ENCODE measurements at regions not wholly inside any gene's neighbourhood (a gene's known extent, or its start where the extent isn't known, plus 50 kb on each side); places are given as distances from the start of the nearest gene placed in this dataset.
A peak's percentile ranks its signal among the peaks of the same experiment; 100 is the strongest.

DNA sequence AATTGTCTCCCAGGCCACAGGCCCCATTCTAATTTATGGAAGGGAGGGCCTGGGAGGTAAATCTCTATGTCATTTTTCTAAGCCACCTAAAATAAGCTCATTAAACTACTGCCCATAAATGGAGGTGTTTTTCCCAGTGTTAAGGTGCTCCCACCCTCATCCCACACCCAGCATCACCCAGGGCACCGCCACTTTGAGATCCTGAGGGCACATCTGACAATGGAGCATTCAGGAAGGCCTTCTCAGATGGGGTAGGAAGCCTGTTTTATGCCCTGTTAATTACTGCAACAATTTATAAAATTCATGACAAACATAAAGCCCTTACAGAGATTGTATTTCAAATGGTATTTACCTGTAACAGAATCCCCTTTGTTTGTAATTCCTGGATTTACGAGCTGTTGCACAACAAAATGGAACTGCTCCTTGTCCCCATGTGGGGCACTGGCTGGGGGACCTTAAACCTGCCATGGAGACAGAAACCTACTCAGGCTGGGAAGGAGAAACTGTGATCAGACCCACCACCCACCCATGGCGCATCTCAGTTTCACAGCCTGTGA is 319.5 kb upstream of the USP24 start:
- no peak overlapping the region for H3K4me3 ChIP-seq (ENCODE audit: low read depth, low read length)
- TF ChIP-seq, protein P1, sequence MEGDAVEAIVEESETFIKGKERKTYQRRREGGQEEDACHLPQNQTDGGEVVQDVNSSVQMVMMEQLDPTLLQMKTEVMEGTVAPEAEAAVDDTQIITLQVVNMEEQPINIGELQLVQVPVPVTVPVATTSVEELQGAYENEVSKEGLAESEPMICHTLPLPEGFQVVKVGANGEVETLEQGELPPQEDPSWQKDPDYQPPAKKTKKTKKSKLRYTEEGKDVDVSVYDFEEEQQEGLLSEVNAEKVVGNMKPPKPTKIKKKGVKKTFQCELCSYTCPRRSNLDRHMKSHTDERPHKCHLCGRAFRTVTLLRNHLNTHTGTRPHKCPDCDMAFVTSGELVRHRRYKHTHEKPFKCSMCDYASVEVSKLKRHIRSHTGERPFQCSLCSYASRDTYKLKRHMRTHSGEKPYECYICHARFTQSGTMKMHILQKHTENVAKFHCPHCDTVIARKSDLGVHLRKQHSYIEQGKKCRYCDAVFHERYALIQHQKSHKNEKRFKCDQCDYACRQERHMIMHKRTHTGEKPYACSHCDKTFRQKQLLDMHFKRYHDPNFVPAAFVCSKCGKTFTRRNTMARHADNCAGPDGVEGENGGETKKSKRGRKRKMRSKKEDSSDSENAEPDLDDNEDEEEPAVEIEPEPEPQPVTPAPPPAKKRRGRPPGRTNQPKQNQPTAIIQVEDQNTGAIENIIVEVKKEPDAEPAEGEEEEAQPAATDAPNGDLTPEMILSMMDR (IDR thresholded peaks at IDR 0.05; ENCODE audit: insufficient read depth, low read length), result no peak
- no peak for DNase-seq (ENCODE audit: low read depth)

DNA sequence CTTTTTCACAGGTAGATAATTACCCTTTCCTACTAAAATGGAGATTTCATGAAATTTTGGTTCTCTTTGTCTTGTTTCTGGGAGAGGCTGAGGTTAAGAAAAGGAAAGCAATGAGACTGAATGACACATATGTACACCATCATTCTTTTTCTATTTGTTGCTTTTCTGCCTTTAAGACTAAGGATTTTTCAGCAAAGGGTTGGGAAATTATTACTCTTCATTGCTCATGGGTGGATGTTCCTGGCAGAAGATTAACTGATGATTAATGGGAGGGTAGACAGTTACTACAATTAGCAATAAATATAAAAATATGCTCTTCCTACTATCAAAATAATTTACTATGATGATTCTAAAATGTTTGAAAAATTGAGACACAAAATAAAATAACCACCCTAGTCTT is 316.5 kb upstream of the USP24 start:
- TF ChIP-seq, protein P1 (IDR thresholded peaks at IDR 0.05; ENCODE audit: insufficient read depth, low read length), result no peak
- no peak overlapping the region for H3K4me3 ChIP-seq (ENCODE audit: low read depth, low read length)
- DNase-seq (ENCODE audit: low read depth), result peak; percentile 16

DNA sequence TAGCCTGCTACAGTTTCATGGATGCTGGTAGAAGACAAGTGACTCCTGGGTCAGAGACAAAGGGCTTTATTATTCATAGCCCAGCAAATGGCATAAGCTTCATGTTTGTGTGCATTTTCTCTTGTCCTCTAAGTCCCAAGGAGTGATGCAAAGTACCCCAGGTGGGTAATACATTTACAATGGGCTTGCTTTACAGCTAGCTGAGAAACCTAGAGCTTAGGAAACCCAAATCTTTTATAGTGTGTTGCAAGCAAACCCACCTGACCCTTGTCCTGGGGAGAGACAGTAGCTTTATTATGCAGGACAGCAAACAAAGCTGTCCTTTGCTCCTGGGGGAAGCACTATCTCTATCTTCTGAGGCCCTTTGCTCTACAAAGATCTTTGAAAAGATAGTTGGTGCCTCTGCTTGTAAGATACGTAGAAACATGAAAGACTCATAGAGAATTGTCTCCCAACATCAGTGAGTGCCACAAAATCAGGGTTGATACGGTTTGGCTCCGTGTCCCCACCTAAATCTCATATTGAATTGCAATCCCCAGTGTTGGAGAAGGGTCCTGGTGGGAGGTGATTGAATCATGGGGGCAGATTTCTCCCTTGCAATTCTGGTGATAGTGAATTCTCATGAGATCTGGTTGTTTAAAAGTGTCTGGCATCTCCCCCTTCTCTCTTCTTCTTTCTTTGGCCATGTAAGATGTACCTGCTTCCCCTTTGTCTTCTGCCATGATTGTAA is 315.8 kb upstream of the USP24 start:
- H3K4me3 ChIP-seq (ENCODE audit: low read depth, low read length), result no peak overlapping the region
- TF ChIP-seq, protein P1 (IDR thresholded peaks at IDR 0.05; ENCODE audit: insufficient read depth, low read length), result no peak
- DNase-seq (ENCODE audit: low read depth), result no peak

DNA sequence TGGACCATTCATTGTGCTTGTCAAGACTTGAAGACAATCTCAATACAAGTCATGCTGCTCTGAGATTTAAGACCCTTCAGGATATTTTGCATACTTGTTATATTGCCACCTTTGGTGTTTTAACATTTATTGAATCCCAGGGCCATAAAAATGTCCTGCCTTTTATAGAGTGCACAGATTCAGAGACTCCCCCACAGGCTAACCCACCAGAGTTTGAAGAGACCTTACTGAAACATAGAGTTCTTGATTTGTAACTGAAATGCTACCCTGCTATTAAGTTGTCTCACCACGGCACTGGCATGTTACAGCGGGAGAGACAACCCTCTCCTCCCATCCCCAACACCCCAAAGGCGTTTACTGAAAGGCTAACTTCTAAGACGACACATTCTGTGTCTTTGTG is 313.9 kb upstream of the USP24 start:
- H3K4me3 ChIP-seq (ENCODE audit: low read depth, low read length), result no peak overlapping the region
- no peak for DNase-seq (ENCODE audit: low read depth)
- TF ChIP-seq, protein P1 (IDR thresholded peaks at IDR 0.05; ENCODE audit: insufficient read depth, low read length), result no peak

DNA sequence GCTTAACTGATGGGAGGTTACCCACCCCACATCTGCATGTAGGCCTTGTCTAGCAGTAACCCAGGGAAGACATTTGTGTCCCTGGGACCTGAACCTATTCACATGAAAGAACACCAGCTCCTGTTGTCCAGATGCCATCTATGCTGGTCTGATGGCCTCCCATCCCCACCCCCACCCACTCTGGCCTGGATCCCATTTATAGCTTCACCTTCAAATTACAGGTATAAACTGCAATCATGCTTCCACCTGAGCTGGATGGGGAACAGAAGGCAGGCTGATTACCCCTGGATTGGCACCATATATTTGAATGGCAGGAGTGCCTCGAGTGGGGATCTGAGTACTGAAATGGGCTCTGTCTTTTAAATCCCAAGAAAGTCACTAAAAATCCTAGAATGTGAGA is 312.7 kb upstream of the USP24 start:
- DNase-seq (ENCODE audit: low read depth), result no peak

DNA sequence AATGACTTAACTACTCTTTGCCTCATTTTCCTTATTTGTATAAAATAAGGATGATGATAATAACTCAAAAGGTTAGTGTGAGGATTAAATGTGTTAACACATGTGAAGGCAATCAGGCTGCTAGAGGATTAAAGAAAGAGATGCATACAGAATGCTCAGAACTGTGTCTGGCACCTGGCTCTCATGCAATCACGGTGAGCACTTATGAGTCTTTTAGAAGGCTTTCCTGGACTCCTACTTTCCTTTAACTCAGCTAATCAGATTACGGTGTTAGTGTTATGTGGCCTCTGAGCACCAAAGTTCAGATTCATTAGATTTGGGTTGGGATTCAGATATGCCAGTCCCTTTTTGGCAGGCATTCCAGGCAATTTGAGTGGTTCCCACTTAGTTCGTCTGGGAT is 311.6 kb upstream of the USP24 start:
- no peak overlapping the region for H3K4me3 ChIP-seq (ENCODE audit: low read depth, low read length)
- no peak for DNase-seq (ENCODE audit: low read depth)
- TF ChIP-seq, protein P1 (IDR thresholded peaks at IDR 0.05; ENCODE audit: insufficient read depth, low read length), result no peak

More for the DNA sequence above, 312.7 kb upstream of the USP24 start:
- TF ChIP-seq, protein P1 (IDR thresholded peaks at IDR 0.05; ENCODE audit: insufficient read depth, low read length), result no peak
- H3K4me3 ChIP-seq (ENCODE audit: low read depth, low read length), result no peak overlapping the region
